HCT116 (cell line): ENCODE measurements at regions not wholly inside any gene's neighbourhood (a gene's known extent, or its start where the extent isn't known, plus 50 kb on each side); places are given as distances from the start of the nearest gene placed in this dataset.

ENCODE experiments used
- ATAC-seq: fragments of 200-7000 bp; cut with Tn5 transposase; 2 replicates; pipeline ENCODE4 v1.9.1; 2020; ENCODE audit warnings: mild to moderate bottlenecking, moderate library complexity
- BruUV-seq: library from RNA; stranded (reverse); fragments of 400-500 nt; replicated peaks from 2 replicates; lab custom pipeline; 2021; lab: Mats Ljungman, UMichigan
- CTCF ChIA-PET: fragments of 300-600 bp; sonication (Branson Sonifier 250); formaldehyde crosslinking; loops from one replicate; lab custom pipeline; 2021; ENCODE audit warnings: antibody characterized with exemption; lab: Charles Lee
- POLR2A ChIA-PET: fragments of 300-600, 350-600 bp; sonication (Branson Sonifier 250); formaldehyde crosslinking; loops from one replicate; lab custom pipeline; 2021; ENCODE audit warnings: antibody characterized with exemption; lab: Charles Lee
- RAD21 ChIA-PET, 2 experiments: fragments of 300-600 bp; sonication (Branson Sonifier 250); formaldehyde crosslinking; loops; one replicate each; lab custom pipeline; 2023; ENCODE audit warnings: low total read pairs in 2 of 2; ENCODE audit not compliant: uncharacterized antibody in 2 of 2, unreplicated experiment in 2 of 2, low non-redundant PET in 1 of 2; lab: Charles Lee
- DNase-seq: peaks from one replicate; pipeline ENCODE4 v3.0.0-alpha.2; 2010; ENCODE audit warnings: low read depth, low spot score
- H2AFZ ChIP-seq: fragments of 200-600 bp; shearing (Covaris generic), sonication (generic); 2 replicates; pipeline ENCODE4 v1.6.1; 2017; ENCODE audit warnings: low read depth, mixed run types, mixed read lengths, antibody characterized with exemption, low read length; ENCODE audit not compliant: poor library complexity, severe bottlenecking
- H3K27ac ChIP-seq: 2 replicates; pipeline ENCODE4 v1.5.1; 2012; ENCODE audit warnings: low read depth, low read length
- H3K27me3 ChIP-seq: fragments of 200-600 bp; sonication (generic); 2 replicates; pipeline ENCODE4 v1.6.1; 2016; ENCODE audit warnings: mixed run types, low read length, mixed read lengths; ENCODE audit not compliant: insufficient read depth
- H3K36me3 ChIP-seq, 2 experiments: fragments of 200-500 bp in 1 of 2; fragments of 200-600 bp in 1 of 2; sonication (Bioruptor generic) in 1 of 2; sonication (generic) in 1 of 2; 2 replicates each; pipeline versions ENCODE4 v1.5.1 to v1.6.1; 2014 to 2016; ENCODE audit warnings: low read length in 2 of 2, inconsistent platforms in 1 of 2, mixed read lengths in 1 of 2, mixed run types in 1 of 2; ENCODE audit not compliant: insufficient read depth in 2 of 2, control insufficient read depth in 1 of 2
- H3K4me1 ChIP-seq, 2 experiments: fragments of 200-600 bp in 1 of 2; sonication (generic) in 1 of 2; 2 replicates each; pipeline versions ENCODE4 v1.5.1 to v1.6.1; 2012 to 2017; ENCODE audit warnings: low read length in 2 of 2, inconsistent platforms in 1 of 2, mild to moderate bottlenecking in 1 of 2, mixed read lengths in 1 of 2, mixed run types in 1 of 2, moderate library complexity in 1 of 2; ENCODE audit not compliant: insufficient read depth in 2 of 2, control insufficient read depth in 1 of 2
- H3K4me2 ChIP-seq: fragments of 200-600 bp; sonication (generic); 2 replicates; pipeline ENCODE4 v1.6.1; 2017; ENCODE audit warnings: mixed run types, low read length, mixed read lengths
- H3K4me3 ChIP-seq, 2 experiments: fragments of 200-600 bp in 1 of 2; sonication (generic) in 1 of 2; replicated peaks in 1 of 2; 2 replicates each; pipeline ENCODE4 v1.5.1; 2011 to 2016; ENCODE audit warnings: low read length in 2 of 2, control low read depth in 1 of 2, low read depth in 1 of 2, mild to moderate bottlenecking in 1 of 2, mixed read lengths in 1 of 2, mixed run types in 1 of 2
- H3K79me2 ChIP-seq: fragments of 200-600 bp; sonication (generic); 2 replicates; pipeline ENCODE4 v1.6.1; 2017; ENCODE audit warnings: mild to moderate bottlenecking, mixed run types, low read length, moderate library complexity, mixed read lengths; ENCODE audit not compliant: insufficient read depth
- H3K9ac ChIP-seq: fragments of 200-600 bp; sonication (generic); 2 replicates; pipeline ENCODE4 v1.6.1; 2016; ENCODE audit warnings: low read length, mixed read lengths
- H3K9me2 ChIP-seq: fragments of 200-600 bp; sonication (generic), shearing (Covaris generic); 2 replicates; pipeline ENCODE4 v1.6.1; 2017; ENCODE audit warnings: mixed run types, mild to moderate bottlenecking, moderate library complexity; ENCODE audit not compliant: insufficient read depth
- H3K9me3 ChIP-seq, 2 experiments: fragments of 200-500 bp in 1 of 2; fragments of 200-600 bp in 1 of 2; sonication (Bioruptor generic) in 1 of 2; sonication (generic) in 1 of 2; 2 replicates each; pipeline ENCODE4 v1.6.1; 2014 to 2017; ENCODE audit warnings: low read length in 2 of 2, mixed read lengths in 2 of 2, inconsistent platforms in 1 of 2, low read depth in 1 of 2, mild to moderate bottlenecking in 1 of 2, mixed run types in 1 of 2, moderate library complexity in 1 of 2; ENCODE audit not compliant: control insufficient read depth in 1 of 2, insufficient read depth in 1 of 2
- H4K20me1 ChIP-seq: fragments of 200-600 bp; sonication (generic), shearing (Covaris generic); 2 replicates; pipeline ENCODE4 v1.6.1; 2017; ENCODE audit warnings: mixed run types, mild to moderate bottlenecking, moderate library complexity; ENCODE audit not compliant: insufficient read depth
- ATF3 ChIP-seq: IDR thresholded peaks from 2 replicates; pipeline ENCODE4 v1.6.1; 2012
- CBX3 ChIP-seq: IDR thresholded peaks from 2 replicates; pipeline ENCODE4 v1.6.1; 2012; ENCODE audit warnings: low read depth
- CEBPB ChIP-seq: IDR thresholded peaks from 2 replicates; pipeline ENCODE4 v1.6.1; 2012; ENCODE audit warnings: low read depth
- CTCF ChIP-seq, 3 experiments: fragments of 200-600 bp in 1 of 3; sonication (generic) in 1 of 3; IDR thresholded peaks in 2 of 3; conservative IDR thresholded peaks in 1 of 3; 2 replicates each; pipeline ENCODE4 v1.5.1; 2012 to 2017; ENCODE audit warnings: low read depth in 2 of 3, low read length in 2 of 3, antibody characterized with exemption in 1 of 3, borderline replicate concordance in 1 of 3, control low read depth in 1 of 3, mild to moderate bottlenecking in 1 of 3, mixed read lengths in 1 of 3, mixed run types in 1 of 3, moderate library complexity in 1 of 3; ENCODE audit not compliant: insufficient read depth in 1 of 3
- EGR1 ChIP-seq: IDR thresholded peaks from 2 replicates; pipeline ENCODE4 v1.6.1; 2012; ENCODE audit warnings: low read depth
- EZH2 ChIP-seq: fragments of 200-600 bp; sonication (generic); IDR thresholded peaks from 2 replicates; pipeline ENCODE4 v1.6.1; 2017; ENCODE audit warnings: antibody characterized with exemption, mixed run types
- EZH2phosphoT487 ChIP-seq: fragments of 200-600 bp; IDR thresholded peaks from 2 replicates; pipeline ENCODE4 v1.6.1; 2018; ENCODE audit warnings: antibody characterized with exemption, borderline replicate concordance
- POLR2AphosphoS5 ChIP-seq: IDR thresholded peaks from 2 replicates; pipeline ENCODE4 v1.6.1; 2011; ENCODE audit warnings: mild to moderate bottlenecking, low read depth, low read length, moderate library complexity
- RAD21 ChIP-seq: IDR thresholded peaks from 2 replicates; pipeline ENCODE4 v1.6.1; 2012; ENCODE audit warnings: low read depth, mild to moderate bottlenecking
- REST ChIP-seq: IDR thresholded peaks from 2 replicates; pipeline ENCODE4 v1.6.1; 2012; ENCODE audit warnings: low read depth
- SIN3A ChIP-seq: IDR thresholded peaks from 2 replicates; pipeline ENCODE4 v1.6.1; 2012; ENCODE audit warnings: low read depth
- SRF ChIP-seq: IDR thresholded peaks from 2 replicates; pipeline ENCODE4 v1.6.1; 2012; ENCODE audit warnings: low read depth
- YY1 ChIP-seq: IDR thresholded peaks from 2 replicates; pipeline ENCODE4 v1.6.1; 2011; ENCODE audit warnings: low read length, low read depth, moderate library complexity, mild to moderate bottlenecking; ENCODE audit not compliant: insufficient replicate concordance; ENCODE audit errors: extremely low read depth
- ZFX ChIP-seq: fragments of 450-650 bp; IDR thresholded peaks from 2 replicates; pipeline ENCODE4 v1.6.1; 2017
- ZNF274 ChIP-seq: fragments of 200-500 bp; sonication (Bioruptor generic); IDR thresholded peaks from 2 replicates; pipeline ENCODE4 v1.6.1; 2014; ENCODE audit warnings: mild to moderate bottlenecking, low read depth, low read length, inconsistent platforms
- intact Hi-C: fragments of 100-400 bp; cut with micrococcal nuclease; formaldehyde crosslinking; loops from 2 replicates; pipeline ENCODE4 v1.10.0; 2022

GRCh38 chr2:238614376-238614775 is 187.6 kb downstream of the ASB1 start:
- RAD21 ChIA-PET = no interaction called here
- H3K36me3 ChIP-seq = no peaks in the 10 kb centered on the region
- H4K20me1 ChIP-seq = no peaks in the 10 kb centered on the region
- no peaks in the 10 kb centered on the region for H3K27me3 ChIP-seq
- H3K4me2 ChIP-seq = no peak overlapping the region
- peaks cover under 1 to 3% of the 10 kb centered on the region in 2 experiments; a peak in 1 of 4 replicates for H3K9me3 ChIP-seq
- H3K27ac ChIP-seq = no peak overlapping the region
- H3K79me2 ChIP-seq = no peaks in the 10 kb centered on the region
- POLR2A ChIA-PET = no interaction called here
- no peak overlapping the region for H3K4me3 ChIP-seq
- no peak overlapping the region for H3K9ac ChIP-seq
- H2AFZ ChIP-seq = no peak overlapping the region
- CTCF ChIA-PET = no interaction called here
- TF ChIP-seq EZH2phosphoT487 = no peak
- TF ChIP-seq ZNF274 = no peak
- no peak for TF ChIP-seq CTCF (IDR thresholded peaks at IDR 0.05 in 2 of 3, conservative IDR thresholded peaks at IDR 0.05 in 1 of 3; ENCODE audit: borderline replicate concordance in 1 of 3, insufficient read depth in 1 of 3, low read depth in 2 of 3, low read length in 2 of 3)
- TF ChIP-seq CBX3 = no peak
- TF ChIP-seq SRF = no peak
- no peak for TF ChIP-seq EGR1
- TF ChIP-seq ZFX = no peak
- TF ChIP-seq RAD21 = no peak
- no peak for TF ChIP-seq EZH2
- no peak for TF ChIP-seq REST
- no peak for TF ChIP-seq CEBPB
- TF ChIP-seq YY1 = no peak
- no peak for TF ChIP-seq SIN3A
- TF ChIP-seq POLR2AphosphoS5 = no peak
- no peak for TF ChIP-seq ATF3
- H3K4me1 ChIP-seq = no peaks in the 10 kb centered on the region
- DNase-seq = no peak
- intact Hi-C loops = no loop called here
- no peak for ATAC-seq
- no peaks in the 10 kb centered on the region for H3K9me2 ChIP-seq
- no TSS peak for BruUV-seq
